Dendritic cell treated with granulocyte-macrophage colony-stimulating factor and Interleukin-4, amounts not matched to agents 40 ng/mL and 50 ng/mL, for 4 days (primary cell): ENCODE measurements at regions not wholly inside any gene's neighbourhood (a gene's known extent, or its start where the extent isn't known, plus 50 kb on each side); places are given as distances from the start of the nearest gene placed in this dataset.
"Not testable (repeated sequence)": the region's sequence is repeated elsewhere in the genome, so short reads cannot be mapped to it uniquely, and the experiment has no call there.

Experiments used
- H3K27ac Mint-ChIP-seq: one replicate; pipeline ENCODE4 v1.8.0; 2022; ENCODE audit warnings: mild to moderate bottlenecking, mixed read lengths
- H3K27me3 Mint-ChIP-seq: one replicate; pipeline ENCODE4 v1.8.0; 2022; ENCODE audit warnings: mild to moderate bottlenecking, mixed read lengths
- H3K36me3 Mint-ChIP-seq: one replicate; pipeline ENCODE4 v1.8.0; 2022; ENCODE audit warnings: low read depth, mixed read lengths
- H3K4me1 Mint-ChIP-seq: one replicate; pipeline ENCODE4 v1.8.0; 2022; ENCODE audit warnings: low read depth, mixed read lengths
- H3K4me3 Mint-ChIP-seq: one replicate; pipeline ENCODE4 v1.8.0; 2022; ENCODE audit warnings: mild to moderate bottlenecking, moderate library complexity, mixed read lengths
- H3K9me3 Mint-ChIP-seq: one replicate; pipeline ENCODE4 v1.8.0; 2022; ENCODE audit warnings: mixed read lengths
- intact Hi-C: fragments of 100-400 bp; cut with micrococcal nuclease; formaldehyde crosslinking; loops from one replicate; pipeline ENCODE4 v1.15.0; 2022

DNA sequence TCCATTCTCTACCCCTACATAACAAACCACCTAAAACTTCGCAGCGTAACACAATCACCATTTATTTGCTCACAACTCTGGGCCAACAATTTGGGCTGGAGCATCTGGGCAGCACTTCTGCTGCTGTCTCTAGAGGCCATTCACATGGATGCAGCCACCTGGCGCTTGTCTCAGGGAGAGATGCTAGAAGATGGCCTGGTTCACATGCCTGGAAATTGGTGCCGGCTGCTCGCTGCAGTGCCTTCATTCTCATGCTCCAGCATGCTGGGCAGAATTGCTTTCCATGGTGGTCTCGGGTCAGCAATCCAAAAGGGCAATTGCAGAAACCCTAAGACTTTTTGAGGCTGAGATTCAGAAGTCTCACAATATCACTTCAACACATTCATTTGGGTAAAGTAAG, 157.4 kb downstream of the SUCLG1 start:
- H3K4me3 Mint-ChIP-seq = no peak overlapping the region
- H3K27me3 Mint-ChIP-seq = no peaks in the 10 kb centered on the region
- no peaks in the 10 kb centered on the region for H3K36me3 Mint-ChIP-seq
- intact Hi-C loops = no loop called here
- peaks cover 16% of the 10 kb centered on the region for H3K9me3 Mint-ChIP-seq
- no peaks in the 10 kb centered on the region for H3K4me1 Mint-ChIP-seq
- no peak overlapping the region for H3K27ac Mint-ChIP-seq

- Mint-ChIP-seq H3K4me1 (no peaks in the 10 kb centered on the region), H3K9me3 (peaks cover 5% of the 10 kb centered on the region), H3K36me3 (no peaks in the 10 kb centered on the region), H3K4me3 (no peak overlapping the region), H3K27ac (no peak overlapping the region), H3K27me3 (no peaks in the 10 kb centered on the region)
- intact Hi-C loops = no loop called here
These were observed 158.4 kb downstream of the SUCLG1 start for GRCh38 chr2:84300696-84301029.

DNA sequence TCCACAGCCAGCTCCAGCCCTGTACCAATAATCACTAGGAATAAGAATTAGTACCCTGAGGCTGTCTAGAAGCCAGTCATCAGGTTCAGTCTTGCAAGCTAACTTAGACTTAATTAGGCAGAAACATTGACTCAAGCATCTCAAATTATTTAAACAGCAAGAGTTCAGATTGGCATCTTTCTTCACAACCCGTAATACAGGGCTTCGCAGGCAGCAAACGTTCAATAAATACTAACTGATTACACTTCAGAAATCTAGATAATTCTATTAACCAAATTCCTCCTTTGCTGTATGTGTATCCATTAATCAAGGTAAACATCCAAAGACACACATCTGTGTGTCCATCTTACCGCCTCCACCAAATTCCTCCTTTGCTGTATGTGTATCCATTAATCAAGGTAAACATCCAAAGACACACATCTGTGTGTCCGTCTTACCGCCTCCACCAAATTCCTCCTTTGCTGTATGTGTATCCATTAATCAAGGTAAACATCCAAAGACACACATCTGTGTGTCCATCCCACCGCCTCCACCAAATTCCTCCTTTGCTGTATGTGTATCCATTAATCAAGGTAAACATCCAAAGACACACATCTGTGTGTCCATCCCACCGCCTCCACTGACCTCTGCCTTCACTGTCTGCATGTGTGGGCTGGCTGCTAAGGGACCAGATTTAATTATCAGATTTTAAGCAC, 158.9 kb downstream of the SUCLG1 start:
- H3K4me1 Mint-ChIP-seq, H3K36me3 Mint-ChIP-seq, H3K9me3 Mint-ChIP-seq, H3K27ac Mint-ChIP-seq, H3K27me3 Mint-ChIP-seq, intact Hi-C loops, H3K4me3 Mint-ChIP-seq: not testable (repeated sequence)

DNA sequence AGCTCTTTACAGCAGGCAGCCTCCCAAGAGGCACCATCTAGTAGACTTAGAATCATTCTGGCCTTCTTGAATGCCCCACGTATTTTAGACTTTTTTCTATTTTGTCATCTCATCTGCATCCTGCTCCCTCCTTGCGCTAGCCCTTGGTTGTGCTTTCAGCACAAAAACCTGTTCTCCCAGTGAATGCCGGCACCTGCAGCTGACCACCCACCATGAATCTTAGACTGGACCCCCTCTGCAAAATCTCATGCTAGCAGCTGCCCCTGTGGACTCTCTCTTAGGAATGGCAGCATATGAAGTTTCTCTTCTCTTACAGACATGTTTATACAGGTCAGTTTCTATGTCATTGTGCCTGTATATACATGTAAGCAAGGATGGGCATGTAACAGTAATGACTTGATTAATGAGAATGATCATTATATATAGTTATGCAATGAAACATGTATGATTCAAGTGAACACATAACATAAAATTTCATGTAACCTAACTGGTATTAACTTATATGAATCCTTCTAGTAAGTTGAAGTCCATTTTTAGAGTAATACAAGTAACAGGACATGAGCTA, 159.8 kb downstream of the SUCLG1 start:
- no peaks in the 10 kb centered on the region for H3K27me3 Mint-ChIP-seq
- H3K9me3 Mint-ChIP-seq = no peaks in the 10 kb centered on the region
- intact Hi-C loops = no loop called here
- H3K4me1 Mint-ChIP-seq = no peaks in the 10 kb centered on the region
- H3K27ac Mint-ChIP-seq = no peak overlapping the region
- H3K36me3 Mint-ChIP-seq = no peaks in the 10 kb centered on the region
- no peak overlapping the region for H3K4me3 Mint-ChIP-seq

DNA sequence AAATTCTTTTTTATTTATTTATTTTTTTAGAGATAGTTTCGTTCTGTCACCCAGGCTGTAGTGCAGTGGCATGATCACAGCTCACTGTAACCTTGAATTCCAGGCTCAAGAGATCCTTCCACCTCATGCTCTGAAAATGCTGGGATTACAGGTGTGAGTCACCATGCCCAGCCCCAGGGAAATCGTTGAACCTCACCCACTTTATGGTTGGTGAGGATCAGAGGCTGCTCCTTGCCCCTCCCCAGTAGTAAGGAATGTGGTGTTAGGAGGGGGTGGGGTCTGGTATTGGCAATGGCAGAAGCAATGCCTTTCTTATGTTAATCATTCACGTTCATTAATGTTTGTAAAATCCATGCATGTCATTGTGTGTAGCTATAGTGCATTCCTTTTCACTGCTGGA, 161.9 kb downstream of the SUCLG1 start:
- no peaks in the 10 kb centered on the region for H3K4me1 Mint-ChIP-seq
- no peaks in the 10 kb centered on the region for H3K27me3 Mint-ChIP-seq
- H3K27ac Mint-ChIP-seq = no peak overlapping the region
- H3K36me3 Mint-ChIP-seq = no peaks in the 10 kb centered on the region
- no peak overlapping the region for H3K4me3 Mint-ChIP-seq
- H3K9me3 Mint-ChIP-seq = no peaks in the 10 kb centered on the region
- intact Hi-C loops = no loop called here

DNA sequence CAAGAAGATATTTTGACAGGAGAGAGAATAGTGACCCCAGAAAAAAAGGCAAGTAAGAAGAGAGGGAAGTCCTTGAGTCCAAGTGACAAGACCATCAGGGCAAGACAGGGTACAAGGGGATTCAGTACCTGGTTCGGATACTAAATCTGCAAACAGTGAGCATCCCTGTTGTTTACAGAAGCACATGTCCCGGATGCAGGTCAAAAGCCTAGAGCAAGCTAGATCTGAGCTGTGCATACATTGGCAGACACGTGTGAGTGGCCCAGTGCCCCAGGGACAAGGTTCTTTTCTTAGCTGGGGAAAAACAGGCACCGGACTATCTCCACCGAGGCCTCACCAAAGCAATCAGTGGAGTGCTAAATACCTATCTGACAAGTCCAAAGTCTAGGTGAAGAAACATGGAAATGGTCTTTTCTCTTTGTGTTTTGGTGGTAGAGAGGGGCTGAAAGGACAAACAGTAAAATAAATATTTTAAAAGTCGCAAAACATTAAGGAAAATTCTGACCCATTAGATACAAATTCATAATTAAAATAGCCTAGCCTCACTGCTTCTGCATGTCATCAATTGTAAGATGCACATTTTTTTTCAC, 165.2 kb downstream of the SUCLG1 start:
- Mint-ChIP-seq H3K36me3 (no peaks in the 10 kb centered on the region), H3K27me3 (no peaks in the 10 kb centered on the region), H3K27ac (no peak overlapping the region), H3K4me1 (no peaks in the 10 kb centered on the region), H3K9me3 (no peaks in the 10 kb centered on the region), H3K4me3 (no peak overlapping the region)
- intact Hi-C loops = no loop called here

DNA sequence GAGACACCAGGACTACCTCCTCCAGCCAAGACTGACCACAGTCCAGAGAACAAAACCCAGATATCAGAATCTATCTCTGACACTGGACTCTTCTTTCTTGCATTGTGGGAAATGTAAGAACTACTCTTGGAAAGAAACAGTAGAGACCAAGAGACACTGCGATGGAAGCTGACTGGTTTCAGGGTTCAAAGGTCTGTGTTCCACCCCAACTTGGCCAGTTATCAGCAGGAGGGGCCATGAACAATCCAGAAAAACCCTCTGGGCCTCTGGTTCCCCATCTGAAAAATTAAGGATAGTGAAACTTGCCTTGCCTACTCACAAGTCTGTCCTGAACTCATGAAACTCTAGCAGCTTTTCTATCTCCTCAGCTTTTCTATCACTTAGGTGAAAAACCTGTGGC, 166.5 kb downstream of the SUCLG1 start:
- Mint-ChIP-seq H3K4me1 (no peaks in the 10 kb centered on the region), H3K27ac (no peak overlapping the region), H3K4me3 (no peak overlapping the region), H3K27me3 (no peaks in the 10 kb centered on the region), H3K9me3 (no peaks in the 10 kb centered on the region), H3K36me3 (no peaks in the 10 kb centered on the region)
- intact Hi-C loops = no loop called here

DNA sequence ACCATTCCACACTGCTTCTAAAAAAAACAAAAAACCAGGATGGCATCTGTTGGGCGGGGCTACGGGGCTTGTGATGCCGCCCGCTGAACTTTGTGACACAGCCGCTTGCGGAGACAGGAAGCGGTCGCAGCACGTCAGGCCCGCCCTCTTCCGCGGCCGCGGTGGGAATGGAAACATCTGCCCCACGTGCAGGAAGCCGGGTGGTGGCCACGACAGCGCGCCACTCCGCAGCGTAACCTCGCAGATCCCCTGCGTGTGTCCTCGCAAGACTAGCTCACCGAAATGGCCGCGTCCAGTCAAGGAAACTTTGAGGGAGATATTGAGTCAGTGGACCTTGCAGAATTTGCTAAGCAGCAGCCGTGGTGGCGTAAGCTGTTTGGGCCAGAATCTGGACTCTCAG, 168.5 kb downstream of the SUCLG1 start:
- H3K9me3 Mint-ChIP-seq = no peaks in the 10 kb centered on the region
- H3K4me1 Mint-ChIP-seq = no peaks in the 10 kb centered on the region
- H3K36me3 Mint-ChIP-seq = no peaks in the 10 kb centered on the region
- H3K27me3 Mint-ChIP-seq = no peaks in the 10 kb centered on the region
- no peak overlapping the region for H3K4me3 Mint-ChIP-seq
- no peak overlapping the region for H3K27ac Mint-ChIP-seq
- intact Hi-C loops = no loop called here

DNA sequence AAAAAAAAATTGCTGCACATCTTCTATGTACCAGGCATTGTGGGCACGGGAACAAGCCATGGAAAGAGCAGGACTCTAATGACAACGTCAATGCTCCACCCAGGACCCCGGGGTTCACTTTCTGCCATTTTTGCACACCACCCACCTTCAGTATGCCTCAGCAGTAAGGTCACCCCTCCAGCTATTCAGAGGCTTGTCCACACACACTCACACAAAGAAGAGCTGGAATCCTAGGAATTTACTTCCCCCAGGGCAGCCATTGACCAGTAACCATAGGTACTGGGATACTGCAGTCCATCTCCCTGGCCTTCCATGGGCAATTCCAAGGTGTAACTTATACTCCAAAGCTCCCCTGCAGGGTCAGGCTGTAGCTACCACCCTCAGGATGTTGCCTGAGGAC, 170.8 kb downstream of the SUCLG1 start:
- Mint-ChIP-seq H3K9me3 (no peaks in the 10 kb centered on the region), H3K4me1 (no peaks in the 10 kb centered on the region), H3K36me3 (no peaks in the 10 kb centered on the region), H3K4me3 (no peak overlapping the region), H3K27me3 (no peaks in the 10 kb centered on the region), H3K27ac (no peak overlapping the region)
- intact Hi-C loops = no loop called here

DNA sequence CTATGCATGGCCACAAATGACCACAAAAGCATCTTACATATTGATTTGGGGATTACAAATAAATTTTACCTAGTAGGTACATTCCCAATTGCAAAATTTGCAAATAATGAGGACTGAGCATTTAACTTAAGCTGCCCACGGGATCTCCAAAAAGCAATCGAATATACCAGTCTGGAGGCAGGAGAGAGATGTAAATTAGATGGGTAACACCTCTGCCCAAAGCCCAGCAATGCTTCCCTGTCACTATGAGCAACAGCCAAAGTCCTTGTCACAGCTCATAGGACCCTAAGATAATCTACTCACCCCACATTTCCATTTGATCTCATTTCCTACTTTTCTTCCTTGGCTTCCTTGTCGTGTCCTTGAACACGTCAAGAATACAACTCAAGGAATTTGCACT, 172.2 kb downstream of the SUCLG1 start:
- intact Hi-C loops = no loop called here
- no peaks in the 10 kb centered on the region for H3K36me3 Mint-ChIP-seq
- H3K9me3 Mint-ChIP-seq = no peaks in the 10 kb centered on the region
- no peaks in the 10 kb centered on the region for H3K4me1 Mint-ChIP-seq
- H3K27me3 Mint-ChIP-seq = no peaks in the 10 kb centered on the region
- no peak overlapping the region for H3K27ac Mint-ChIP-seq
- H3K4me3 Mint-ChIP-seq = no peak overlapping the region

DNA sequence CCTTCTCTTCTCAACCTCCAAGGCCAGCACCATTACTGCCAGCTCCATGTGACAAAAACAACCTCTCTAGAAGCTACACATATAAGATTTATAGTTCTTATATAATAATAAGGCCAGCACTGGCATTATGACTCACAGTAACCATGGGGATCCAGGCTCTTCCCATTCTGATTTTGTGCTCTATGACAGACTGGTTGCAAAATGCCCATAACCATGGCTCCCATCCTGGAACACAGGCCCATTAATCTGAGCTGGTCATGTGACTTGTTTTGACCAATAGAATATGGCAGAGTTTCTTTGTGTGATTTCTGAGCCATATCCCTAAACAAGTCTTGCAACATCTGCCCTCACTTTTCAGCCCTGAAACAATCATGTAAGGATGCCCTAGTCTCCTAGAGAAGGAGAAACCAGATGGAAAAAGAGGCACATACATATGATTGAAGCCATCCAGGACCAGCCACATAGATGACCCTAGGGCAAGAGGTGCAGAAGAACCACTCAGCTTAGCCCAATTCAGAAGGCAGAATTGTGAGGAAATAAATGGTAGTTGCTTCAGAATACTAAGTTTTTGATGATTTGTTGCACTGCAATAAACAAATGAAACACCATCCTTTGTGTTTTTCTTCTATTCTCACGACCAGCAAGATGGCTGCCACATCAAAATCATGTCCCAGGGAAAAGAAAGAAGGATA, 173.9 kb downstream of the SUCLG1 start:
- H3K4me3 Mint-ChIP-seq = no peak overlapping the region

GRCh38 chr2:84283506-84283905, 175.6 kb downstream of the SUCLG1 start:
- Mint-ChIP-seq H3K36me3 (no peaks in the 10 kb centered on the region), H3K9me3 (no peaks in the 10 kb centered on the region), H3K27me3 (no peaks in the 10 kb centered on the region), H3K27ac (no peak overlapping the region), H3K4me3 (no peak overlapping the region), H3K4me1 (no peaks in the 10 kb centered on the region)
- intact Hi-C loops = no loop called here

More for the DNA sequence above, 173.9 kb downstream of the SUCLG1 start:
- Mint-ChIP-seq H3K36me3 (no peaks in the 10 kb centered on the region), H3K27me3 (no peaks in the 10 kb centered on the region), H3K4me1 (no peaks in the 10 kb centered on the region), H3K9me3 (no peaks in the 10 kb centered on the region), H3K27ac (no peak overlapping the region)
- intact Hi-C loops = no loop called here

DNA sequence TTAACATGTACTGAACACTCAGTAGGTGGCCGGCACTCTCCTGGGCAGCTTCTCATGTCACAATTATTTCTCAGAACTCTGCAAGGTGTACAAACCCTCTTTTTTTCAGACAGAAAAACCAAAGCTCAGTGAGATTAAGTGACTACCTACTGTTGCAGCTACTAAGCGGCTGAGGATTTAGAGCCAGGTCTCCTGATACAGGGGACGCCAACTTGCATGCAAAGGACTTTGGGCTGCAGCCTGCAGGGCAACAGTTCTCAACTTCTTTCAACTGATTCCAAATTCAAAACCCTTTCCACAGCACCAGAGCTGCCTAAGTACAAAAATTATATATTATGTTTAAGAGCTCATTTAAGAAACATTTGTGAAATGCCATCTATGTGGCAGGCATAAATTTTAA, 177.6 kb downstream of the SUCLG1 start:
- Mint-ChIP-seq H3K27me3 (no peaks in the 10 kb centered on the region), H3K9me3 (no peaks in the 10 kb centered on the region), H3K4me1 (no peaks in the 10 kb centered on the region), H3K4me3 (no peak overlapping the region), H3K27ac (no peak overlapping the region), H3K36me3 (no peaks in the 10 kb centered on the region)
- intact Hi-C loops = no loop called here

DNA sequence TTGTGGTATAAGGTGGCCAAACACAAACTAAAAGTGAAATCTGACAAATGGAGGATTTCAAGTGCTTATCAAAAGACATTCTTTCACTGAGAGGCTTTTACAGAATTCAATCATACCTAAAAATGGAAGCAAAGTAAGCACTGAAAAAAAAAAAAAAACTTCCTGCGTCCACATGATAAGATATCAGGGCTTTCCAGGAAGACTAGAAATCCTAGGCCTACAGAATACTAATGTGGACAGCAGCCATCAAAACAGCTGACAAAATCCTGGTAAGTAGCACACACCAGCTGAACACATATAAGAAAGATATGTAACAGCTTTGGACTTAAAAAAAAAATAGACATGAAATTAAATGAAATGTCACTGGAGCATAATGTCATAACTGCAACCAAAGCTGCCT, 178.2 kb downstream of the SUCLG1 start:
- H3K9me3 Mint-ChIP-seq = no peaks in the 10 kb centered on the region
- H3K27me3 Mint-ChIP-seq = no peaks in the 10 kb centered on the region
- intact Hi-C loops = no loop called here
- no peaks in the 10 kb centered on the region for H3K4me1 Mint-ChIP-seq
- H3K4me3 Mint-ChIP-seq = no peak overlapping the region
- no peak overlapping the region for H3K27ac Mint-ChIP-seq
- no peaks in the 10 kb centered on the region for H3K36me3 Mint-ChIP-seq
